ENCODE measurements at regions not wholly inside any gene's neighbourhood (a gene's known extent, or its start where the extent isn't known, plus 50 kb on each side); places are given as distances from the start of the nearest gene placed in this dataset.

GRCh38 chr2:77649856-77650255 is 127.7 kb upstream of the LRRTM4 start:
- Histone ChIP-seq H2AFZ (replicated peaks; ENCODE audit: low read length, poor library complexity) (no peak overlapping the region), H3K9ac (ENCODE audit: low read depth, low read length) (no peak overlapping the region), H3K23ac (ENCODE audit: low read depth, low read length) (no peak overlapping the region), H2BK20ac (ENCODE audit: low read depth, low read length) (no peak overlapping the region), H3K79me1 (ENCODE audit: low read depth in 1 of 2, low read length in 2 of 2) (no peaks in the 10 kb centered on the region), H3K9me3 (ENCODE audit: control insufficient read depth, insufficient read depth, low read length) (0 out of 2 replicates have a peak, but pooled peaks cover 2% of the 10 kb centered on the region), H4K91ac (ENCODE audit: insufficient read depth, low read depth, low read length) (no peak overlapping the region), H3K18ac (ENCODE audit: low read depth, low read length) (no peak overlapping the region), H3K27ac (ENCODE audit: insufficient read depth, low read length) (no peak overlapping the region), H3K56ac (ENCODE audit: extremely low read depth, insufficient read depth, low read length) (no peak overlapping the region), H2BK120ac (ENCODE audit: low read depth, low read length) (no peak overlapping the region), H3K4me1 (ENCODE audit: control insufficient read depth, insufficient read depth, low read length) (no peaks in the 10 kb centered on the region), H2BK5ac (ENCODE audit: low read depth, low read length, poor library complexity, severe bottlenecking) (no peak overlapping the region), H2BK15ac (ENCODE audit: low read depth, low read length) (no peak overlapping the region), H4K8ac (ENCODE audit: low read depth in 2 of 2, low read length in 2 of 2) (no peak overlapping the region), H3K4me3 (ENCODE audit: insufficient read depth, low read depth, low read length) (no peak overlapping the region), H3K4ac (ENCODE audit: low read depth, low read length) (no peak overlapping the region), H4K20me1 (ENCODE audit: insufficient read depth, low read length) (no peaks in the 10 kb centered on the region), H2AK9ac (replicated peaks; ENCODE audit: low read depth, low read length, poor library complexity) (no peak overlapping the region), H3K36me3 (ENCODE audit: control insufficient read depth, insufficient read depth, low read length) (no peaks in the 10 kb centered on the region), H2AK5ac (ENCODE audit: low read depth, low read length) (no peak overlapping the region), H3K4me2 (ENCODE audit: low read depth, low read length) (no peak overlapping the region), H3K9me1 (ENCODE audit: insufficient read depth, low read length) (no peaks in the 10 kb centered on the region), H3K14ac (replicated peaks; ENCODE audit: low read depth, low read length) (no peak overlapping the region), H4K5ac (ENCODE audit: low read depth, low read length) (no peak overlapping the region), H3K27me3 (ENCODE audit: control insufficient read depth, insufficient read depth, low read length) (no peaks in the 10 kb centered on the region)
- BruUV-seq (replicated peaks) = no TSS peak
- no peak for ATAC-seq (ENCODE audit: low read depth)
- ChIA-PET CTCF (no interaction called here), POLR2A (ENCODE audit: unreplicated experiment) (no interaction called here)
- intact Hi-C loops (cut with micrococcal nuclease) (no loop called here), in situ Hi-C loops (cut with MboI; ENCODE audit: low sequenced_read_pairs) (no loop called here), dilution Hi-C loops (cut with HindIII; ENCODE audit: low sequenced_read_pairs, unreplicated experiment) (no loop called here)
- WGBS, 2 experiments (ENCODE audit: extremely low coverage in 2 of 2, insufficient read length in 1 of 2) = no CpG with 5 or more reads among the region's 1 CpG
- TF ChIP-seq MXI1 (IDR thresholded peaks at IDR 0.05; ENCODE audit: borderline replicate concordance, low read depth, low read length) = no peak
- no peak for TF ChIP-seq RAD21 (IDR thresholded peaks at IDR 0.05; ENCODE audit: low read length)
- TF ChIP-seq USF2 (IDR thresholded peaks at IDR 0.05; ENCODE audit: low read depth, low read length) = no peak
- TF ChIP-seq FOS (IDR thresholded peaks at IDR 0.05; ENCODE audit: low read depth, low read length) = no peak
- TF ChIP-seq CEBPB (IDR thresholded peaks at IDR 0.05; ENCODE audit: low read depth, low read length) = no peak
- TF ChIP-seq RCOR1 (IDR thresholded peaks at IDR 0.05; ENCODE audit: insufficient replicate concordance, low read length) = no peak
- no peak for TF ChIP-seq CTCF (conservative IDR thresholded peaks at IDR 0.05; ENCODE audit: low read depth, low read length)
- TF ChIP-seq BHLHE40 (IDR thresholded peaks at IDR 0.05; ENCODE audit: low read depth, low read length) = no peak
- TF ChIP-seq NFE2L2 (IDR thresholded peaks at IDR 0.05; ENCODE audit: low read depth, low read length) = no peak
- no peak for TF ChIP-seq ELK1 (IDR thresholded peaks at IDR 0.05; ENCODE audit: borderline replicate concordance, low read depth, low read length)
- TF ChIP-seq MAZ (IDR thresholded peaks at IDR 0.05; ENCODE audit: borderline replicate concordance, low read depth, low read length) = no peak
- no peak for TF ChIP-seq POLR2A (IDR thresholded peaks at IDR 0.05; ENCODE audit: low read depth, low read length)
- TF ChIP-seq SMC3 (IDR thresholded peaks at IDR 0.05; ENCODE audit: low read depth, low read length) = no peak
- no peak for TF ChIP-seq CHD1 (IDR thresholded peaks at IDR 0.05; ENCODE audit: low read depth, low read length)
- no peak for DNase-seq

Measured in IMR-90 (cell line).